ENCODE measurements at regions not wholly inside any gene's neighbourhood (a gene's known extent, or its start where the extent isn't known, plus 50 kb on each side); places are given as distances from the start of the nearest gene placed in this dataset.
"Not testable (repeated sequence)": the region's sequence is repeated elsewhere in the genome, so short reads cannot be mapped to it uniquely, and the experiment has no call there.

- no peak for DNase-seq
These were observed 1449.7 kb downstream of the GATA3 start for GRCh38 chr10:9504227-9504626.

DNA sequence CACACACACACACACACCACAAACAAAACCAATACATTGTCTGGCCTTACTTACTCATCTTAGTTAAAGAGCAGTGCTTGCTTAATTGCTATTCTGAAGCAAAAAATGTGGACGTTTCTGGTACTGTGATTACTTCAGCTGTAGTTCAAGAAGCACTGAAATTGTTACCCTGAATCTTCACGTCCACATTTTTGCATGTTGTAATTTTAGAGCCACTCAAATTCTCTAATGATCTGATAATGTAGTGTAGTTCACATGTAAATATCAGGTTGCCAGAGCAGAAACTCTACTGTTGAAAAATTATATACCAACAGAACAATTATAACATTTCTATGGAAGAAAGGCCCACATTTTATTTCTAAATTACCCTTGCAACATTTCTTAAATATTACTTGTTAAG lies 1451.1 kb downstream of the GATA3 start:
- no peak for DNase-seq

- DNase-seq: no peak
These were observed 1454.1 kb downstream of the GATA3 start for GRCh38 chr10:9508606-9509005.

- DNase-seq: no peak
These were observed 1456.1 kb downstream of the GATA3 start for GRCh38 chr10:9510626-9511025.

- DNase-seq: no peak
These were observed 1461.4 kb downstream of the GATA3 start for GRCh38 chr10:9515922-9516321.

GRCh38 chr10:9535744-9536143 lies 1481.3 kb downstream of the GATA3 start:
- DNase-seq: no peak

- DNase-seq: no peak
These were observed 1472.6 kb upstream of the CELF2 start for GRCh38 chr10:9545073-9545472.

DNA sequence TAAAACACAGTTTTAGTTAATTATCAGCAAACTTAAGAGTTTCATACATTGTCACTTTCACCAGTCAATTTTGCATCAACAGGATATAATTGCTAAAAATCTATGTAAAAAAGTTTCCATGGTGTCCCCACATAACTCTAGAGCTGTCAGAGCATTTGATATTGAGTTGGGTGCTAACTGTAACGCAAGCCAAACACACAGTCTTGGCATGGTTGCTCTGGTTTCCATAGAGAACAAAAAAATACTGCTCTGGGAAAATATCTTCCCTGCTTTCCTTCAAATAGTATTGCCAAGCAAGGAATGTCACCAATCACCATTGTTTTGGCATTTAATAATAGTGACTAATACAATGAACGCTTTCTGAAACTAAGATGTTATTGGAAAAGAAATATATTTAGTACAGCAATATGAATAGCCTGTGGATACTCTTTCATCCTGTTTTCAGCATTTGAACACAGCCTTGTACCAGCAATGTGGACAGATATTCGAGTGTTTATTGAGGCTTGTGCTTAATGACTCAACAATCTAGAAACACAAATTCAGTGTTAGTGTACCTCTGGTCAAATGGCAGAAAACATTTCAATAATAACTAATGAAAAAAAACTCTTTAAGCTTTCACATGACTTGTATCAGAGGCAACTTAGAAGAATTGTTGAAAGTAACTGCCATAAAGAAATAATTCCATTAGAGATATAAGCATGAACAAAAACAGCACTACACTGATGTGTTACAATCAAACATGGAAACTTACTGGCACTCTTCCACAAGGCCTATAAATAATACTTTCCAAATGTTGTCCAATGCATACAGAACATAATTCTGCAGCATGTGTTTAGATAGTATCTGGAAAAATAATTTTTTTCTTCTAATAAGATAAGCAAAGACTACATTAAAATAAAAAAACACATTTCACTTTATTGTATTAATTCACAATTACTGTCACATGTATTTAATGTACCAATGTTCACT lies 1469.5 kb upstream of the CELF2 start:
- DNase-seq: no peak

GRCh38 chr10:9550810-9551209 lies 1466.9 kb upstream of the CELF2 start:
- no peak for DNase-seq

DNA sequence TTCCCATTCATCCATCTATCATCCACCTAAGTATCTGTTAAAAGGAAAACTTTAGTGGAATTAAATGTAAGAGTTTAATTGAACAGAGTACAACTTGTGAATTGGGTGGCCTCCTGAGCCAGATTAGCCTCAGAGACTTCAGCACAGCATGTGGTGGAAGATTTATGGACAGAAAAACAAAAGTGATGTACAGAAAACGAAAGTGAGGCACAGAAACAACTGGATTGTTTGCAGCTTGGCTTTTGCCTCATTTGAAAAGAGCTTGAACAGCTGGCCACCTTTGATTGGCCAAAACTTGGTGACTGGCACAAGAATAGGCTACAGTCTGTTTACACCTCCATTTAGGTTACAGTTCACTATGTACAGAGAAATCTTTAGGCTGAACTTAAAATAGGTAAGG lies 1463.4 kb upstream of the CELF2 start:
- no peak for DNase-seq

- DNase-seq: no peak
These were observed 1456.7 kb upstream of the CELF2 start for GRCh38 chr10:9560976-9561375.

GRCh38 chr10:9561821-9562505 lies 1455.7 kb upstream of the CELF2 start:
- no peak for DNase-seq

- DNase-seq: no peak
These were observed 1439.9 kb upstream of the CELF2 start for GRCh38 chr10:9577746-9578145.

DNA sequence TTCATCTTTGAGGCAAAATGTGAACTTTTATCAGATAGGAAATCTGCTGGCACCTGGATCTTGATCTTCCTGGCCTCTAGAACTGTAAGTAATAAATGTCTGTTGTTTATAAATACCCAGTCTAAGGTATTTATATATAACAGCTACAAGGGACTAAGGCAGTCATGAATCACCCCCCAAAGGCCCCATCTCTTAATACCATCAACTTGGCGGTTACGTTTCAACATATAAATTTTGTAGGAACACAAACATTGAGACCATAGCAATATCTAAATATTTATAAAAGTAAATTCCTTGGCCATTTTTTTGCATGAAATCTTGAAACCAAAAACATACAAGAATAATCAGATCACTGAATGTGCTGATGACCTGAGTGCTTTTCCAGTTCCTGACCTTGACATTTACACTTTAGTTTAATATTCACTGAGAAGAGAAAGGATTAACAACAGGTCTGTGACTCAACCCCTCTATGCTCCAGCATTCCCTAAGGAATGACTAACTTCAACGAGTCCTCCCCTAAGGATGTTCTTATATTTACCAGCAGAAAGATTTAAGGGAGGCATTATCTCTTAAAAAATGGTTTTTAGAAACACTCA lies 1438.5 kb upstream of the CELF2 start:
- no peak for DNase-seq

GRCh38 chr10:9582803-9583202 lies 1434.9 kb upstream of the CELF2 start:
- not testable (repeated sequence) for DNase-seq

- DNase-seq: no peak
These were observed 1421.2 kb upstream of the CELF2 start for GRCh38 chr10:9596368-9596920.

- DNase-seq: no peak
These were observed 1414.7 kb upstream of the CELF2 start for GRCh38 chr10:9602998-9603397.

- DNase-seq: no peak
These were observed 1413.7 kb upstream of the CELF2 start for GRCh38 chr10:9603972-9604371.

- no peak for DNase-seq
These were observed 1412.4 kb upstream of the CELF2 start for GRCh38 chr10:9605231-9605630.

- DNase-seq: no peak
These were observed 1409.1 kb upstream of the CELF2 start for GRCh38 chr10:9608602-9609001.

DNA sequence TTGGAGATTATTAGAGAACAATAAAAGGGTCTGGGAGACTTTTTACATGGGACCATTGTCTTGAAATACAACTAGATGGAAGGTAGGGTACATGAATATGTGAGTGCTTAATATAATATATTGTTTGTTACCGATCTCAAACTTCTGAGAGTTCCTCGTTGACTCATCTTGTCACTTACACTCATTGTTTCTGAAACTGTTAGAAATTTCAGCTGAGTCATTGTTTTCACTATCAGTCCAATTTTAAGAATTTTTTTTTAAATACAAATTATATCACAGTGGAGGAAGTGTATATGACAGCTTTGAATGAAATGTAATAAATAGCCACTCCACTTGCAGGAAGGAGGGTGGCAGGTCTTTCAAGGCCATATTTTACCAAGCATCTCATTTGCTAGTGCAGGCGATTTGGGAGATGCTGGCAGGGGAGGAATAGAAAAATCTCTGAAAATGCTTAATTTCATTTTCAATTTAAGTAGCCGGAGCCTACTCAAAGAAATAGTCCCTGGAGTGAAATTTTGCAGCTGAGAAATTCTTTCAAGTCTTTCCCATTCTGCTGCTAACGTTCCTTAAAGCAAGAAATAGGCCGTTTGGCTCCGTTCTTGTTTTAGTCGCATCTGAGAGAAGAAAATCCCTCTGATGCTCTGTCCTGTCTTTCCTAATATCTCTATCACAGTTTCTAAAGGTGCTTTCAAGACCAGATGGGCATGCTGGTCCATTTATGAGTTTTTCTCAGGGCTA lies 1404.2 kb upstream of the CELF2 start:
- DNase-seq: no peak

GRCh38 chr10:9615189-9615588 lies 1402.5 kb upstream of the CELF2 start:
- no peak for DNase-seq

DNA sequence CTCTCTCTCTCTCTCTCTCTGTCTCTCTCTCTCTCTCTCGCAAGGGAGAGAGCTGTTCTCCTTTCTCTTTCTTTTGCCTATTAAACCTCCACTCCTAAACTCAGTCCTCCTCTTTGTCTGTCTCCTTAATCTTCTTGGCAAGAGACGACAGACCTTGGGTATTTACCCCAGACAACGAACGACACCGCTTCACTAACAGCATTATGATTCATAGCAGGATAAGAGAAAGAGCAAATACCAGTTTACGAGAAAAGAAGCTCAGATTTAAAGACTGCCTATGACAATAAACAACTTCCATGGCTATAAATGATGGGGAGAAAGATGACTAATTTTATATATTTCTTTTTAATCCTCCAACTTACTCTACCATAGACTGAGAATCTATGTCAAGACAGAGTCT lies 1396.5 kb upstream of the CELF2 start:
- DNase-seq: no peak

Data from activated CD4-positive, alpha-beta T cell treated with anti-CD3 and anti-CD28 coated beads for 4 hours (primary cell).